Upper lobe of left lung (tissue), 4 donors: ENCODE measurements at regions not wholly inside any gene's neighbourhood (a gene's known extent, or its start where the extent isn't known, plus 50 kb on each side); places are given as distances from the start of the nearest gene placed in this dataset.

Experiments
- CTCF ChIP-seq, 6 experiments: fragments of 450-650 bp in 4 of 6; fragments of 200-600 bp in 2 of 6; sonication (generic) in 2 of 6; IDR thresholded peaks; one replicate each; pipeline ENCODE4 v1.5.1; 2016 to 2019; ENCODE audit warnings: antibody characterized with exemption in 6 of 6
- POLR2A ChIP-seq, 4 donors: fragments of 450-650 bp; IDR thresholded peaks; one replicate each; pipeline ENCODE4 v1.5.1; 2016 to 2017; ENCODE audit warnings: antibody characterized with exemption in 4 of 4, mild to moderate bottlenecking in 2 of 4

DNA sequence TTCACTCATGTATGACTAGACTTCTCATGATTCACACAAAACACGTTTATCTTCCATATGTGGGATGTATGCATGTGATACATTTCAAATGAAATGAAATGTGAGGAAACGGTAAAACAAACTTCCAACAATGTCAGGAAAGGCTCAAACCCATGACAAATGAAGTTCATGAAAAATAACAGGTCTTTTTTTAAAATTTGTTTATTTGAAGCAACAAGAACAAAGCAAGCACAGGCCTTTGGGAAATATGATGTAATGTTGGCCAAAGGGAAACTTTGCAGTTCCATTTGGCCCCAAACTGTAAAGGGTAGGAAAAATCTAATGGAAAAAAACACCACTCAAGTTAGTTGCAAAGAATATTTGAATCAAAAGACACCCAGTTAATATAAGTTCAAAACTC, 463.8 kb upstream of the ARGLU1 start:
- no peak for TF ChIP-seq POLR2A (IDR thresholded peaks at IDR 0.05)
- TF ChIP-seq CTCF (IDR thresholded peaks at IDR 0.05) = no peak
